CMK (cell line): ENCODE measurements at regions not wholly inside any gene's neighbourhood (a gene's known extent, or its start where the extent isn't known, plus 50 kb on each side); places are given as distances from the start of the nearest gene placed in this dataset.
"Not testable (repeated sequence)": the region's sequence is repeated elsewhere in the genome, so short reads cannot be mapped to it uniquely, and the experiment has no call there.

Experiments used
- DNase-seq: peaks from one replicate; pipeline ENCODE4 v3.0.0-alpha.2; 2010; ENCODE audit warnings: low read depth

DNA sequence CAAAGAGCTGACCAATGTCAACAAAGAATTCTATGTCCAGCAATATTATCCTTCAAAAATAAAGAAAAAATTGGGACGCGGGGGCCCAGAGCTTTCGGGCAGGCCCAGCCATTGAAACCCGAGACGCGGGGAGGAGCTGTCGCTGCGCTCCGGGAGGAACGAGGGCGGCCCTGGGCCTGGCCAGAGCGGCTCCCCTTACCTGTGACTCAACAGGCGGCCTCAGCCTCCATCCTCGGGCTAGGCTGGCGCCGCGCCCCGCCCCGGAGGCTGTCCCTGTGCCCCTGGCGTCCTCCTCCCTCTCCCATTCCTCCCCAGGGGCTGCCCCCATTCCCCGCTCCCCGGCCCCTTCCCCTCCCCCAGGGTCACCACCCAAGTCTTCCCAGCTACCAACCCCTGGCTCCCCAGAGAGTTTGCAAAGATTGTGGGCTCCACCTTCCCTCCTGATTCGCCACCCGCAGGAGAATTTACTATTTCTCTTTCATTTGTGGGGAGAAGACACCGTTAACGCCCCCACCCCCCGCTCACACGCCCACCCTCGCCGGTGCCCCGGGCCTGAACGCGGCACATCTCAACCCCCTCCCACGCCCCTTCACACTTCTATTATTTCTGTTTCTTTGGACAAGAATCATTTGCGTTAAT is 127.9 kb downstream of the ARRDC4 start:
- DNase-seq = not testable (repeated sequence)

DNA sequence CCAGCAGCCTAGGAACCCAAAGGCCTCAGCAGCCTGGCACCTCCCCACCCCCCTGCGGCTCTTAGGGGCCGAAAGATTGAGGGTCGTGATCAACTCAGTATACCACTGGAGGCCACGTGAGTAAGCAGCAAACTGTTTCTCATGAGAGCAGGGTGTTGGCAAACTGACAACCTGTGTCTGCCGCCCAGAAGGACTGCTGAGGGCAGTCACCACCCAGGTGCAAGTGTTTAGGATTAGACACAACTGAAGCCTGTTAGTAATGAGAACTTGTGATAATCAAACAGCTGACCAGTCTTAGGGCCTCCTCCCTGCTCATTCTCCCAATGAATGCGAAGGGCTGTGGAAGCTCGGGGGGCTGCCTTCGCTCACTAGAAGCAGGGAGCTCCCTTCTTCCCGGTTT is 128.8 kb downstream of the ARRDC4 start:
- DNase-seq = not testable (repeated sequence)

DNA sequence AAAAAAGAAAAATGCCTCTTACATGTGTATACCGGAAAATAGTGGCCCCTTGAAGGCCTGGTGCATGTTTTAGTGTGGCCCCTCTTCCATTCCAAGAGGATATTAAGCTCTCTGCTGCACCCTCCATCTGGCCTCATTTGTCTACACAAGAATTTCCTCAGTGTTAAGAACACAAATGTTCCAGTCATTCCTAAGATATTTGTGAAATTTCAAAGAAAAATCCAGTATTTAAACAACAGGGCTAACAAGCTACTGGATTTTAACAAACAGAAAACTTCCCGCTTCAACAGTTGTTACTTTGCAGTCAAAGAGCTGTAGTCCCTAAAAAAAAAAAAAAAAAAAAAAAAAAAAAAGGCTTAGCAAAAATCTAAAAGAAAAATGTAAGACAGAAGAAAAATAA is 137.5 kb downstream of the ARRDC4 start:
- DNase-seq = not testable (repeated sequence)

DNA sequence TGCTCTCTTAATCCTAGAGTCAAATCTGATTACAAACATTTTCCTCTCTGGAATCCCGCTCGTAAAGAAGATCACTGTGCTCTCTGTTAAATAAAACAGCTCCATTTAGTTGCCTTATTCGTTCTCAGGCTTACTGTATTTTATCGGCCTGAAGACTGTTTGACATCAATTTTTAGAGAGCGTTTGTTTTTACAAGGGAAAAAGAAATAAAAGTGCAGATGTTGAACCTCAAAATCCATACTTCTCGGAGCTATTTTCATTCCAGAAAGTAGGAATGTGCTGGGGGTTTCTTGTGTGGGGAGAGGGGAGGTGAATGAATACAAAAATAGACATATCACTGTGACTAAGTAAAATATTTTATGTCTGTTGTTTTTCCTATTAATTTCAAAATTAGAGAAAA is 140.1 kb downstream of the ARRDC4 start:
- not testable (repeated sequence) for DNase-seq

DNA sequence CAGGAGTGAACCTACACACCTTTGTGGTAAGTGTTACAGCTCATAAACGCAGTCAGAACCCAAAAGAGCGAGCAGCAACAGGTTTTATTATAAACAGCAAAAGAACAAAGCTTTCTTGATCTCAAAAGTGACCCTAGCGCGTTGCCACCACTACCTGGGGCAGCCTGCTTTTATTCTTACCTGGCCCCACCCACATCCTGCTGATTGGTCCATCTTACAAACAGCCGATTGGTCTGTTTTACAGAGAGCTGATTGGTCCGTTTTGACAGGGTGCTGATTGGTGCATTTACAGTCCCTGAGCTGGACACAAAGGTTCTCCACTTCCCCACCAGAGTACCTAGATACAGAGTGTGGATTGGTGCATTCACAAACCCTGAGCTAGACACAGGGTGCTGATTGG is 143.1 kb downstream of the ARRDC4 start:
- no peak for DNase-seq

DNA sequence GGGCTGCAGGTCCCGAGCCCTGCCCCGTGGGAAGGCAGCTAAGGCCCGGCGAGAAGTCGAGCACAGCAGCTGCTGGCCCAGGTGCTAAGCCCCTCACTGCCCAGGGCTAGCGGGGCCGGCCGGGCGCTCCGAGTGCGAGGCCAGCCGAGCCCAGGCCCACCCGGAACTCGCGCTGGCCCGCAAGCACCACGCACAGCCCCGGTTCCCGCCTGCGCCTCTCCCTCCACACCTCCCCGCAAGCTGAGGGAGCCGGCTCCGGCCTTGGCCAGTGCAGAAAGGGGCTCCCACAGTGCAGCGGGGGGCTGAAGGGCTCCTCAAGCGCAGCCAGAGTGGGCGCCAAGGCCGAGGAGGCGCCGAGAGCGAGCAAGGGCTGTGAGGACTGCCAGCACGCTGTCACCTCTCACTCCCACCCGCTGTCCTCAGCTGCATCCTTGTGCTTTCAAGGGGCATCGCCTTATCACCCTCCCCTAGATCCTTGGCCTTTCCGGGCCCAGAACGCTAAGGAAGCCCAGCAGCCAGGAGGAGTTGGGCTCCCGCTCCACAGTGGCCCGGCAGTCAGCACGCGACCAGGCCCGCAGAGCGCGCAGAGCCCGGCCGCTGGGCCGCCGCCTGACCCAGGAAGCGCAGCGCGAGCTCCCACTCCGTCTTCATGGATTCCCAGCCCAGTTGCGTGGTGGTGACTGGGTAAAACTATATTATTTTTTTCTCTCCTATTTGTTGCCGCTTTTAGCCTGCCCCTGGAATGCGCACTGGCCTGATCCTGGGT is 144.1 kb downstream of the ARRDC4 start:
- DNase-seq = not testable (repeated sequence)

DNA sequence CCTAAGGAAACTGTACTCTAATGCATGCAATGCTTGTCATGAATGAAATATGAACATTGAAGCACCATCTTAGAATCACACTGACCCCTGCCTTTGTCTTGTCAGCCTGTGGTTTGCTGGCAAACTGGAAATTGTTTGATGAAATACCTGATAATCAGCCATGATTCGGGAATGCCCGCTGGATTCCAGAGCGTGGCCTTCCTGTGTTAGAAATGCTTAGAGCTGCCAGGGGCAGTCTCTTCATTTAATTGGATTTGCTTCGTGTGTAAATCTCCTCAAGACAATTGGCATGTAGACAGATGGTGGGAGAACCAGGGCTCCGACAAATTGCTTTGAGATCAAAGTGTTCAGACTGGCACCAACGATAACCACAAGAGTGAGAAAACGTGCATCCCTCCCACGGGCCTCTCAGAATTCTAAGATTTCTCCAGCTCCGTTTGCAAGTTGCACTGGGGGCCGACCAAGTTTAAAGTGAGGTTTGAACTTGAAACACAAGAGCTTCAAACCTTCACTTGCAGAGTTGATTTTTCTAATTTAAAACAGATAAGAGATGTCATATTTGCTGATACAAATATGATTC is 146.2 kb downstream of the ARRDC4 start:
- DNase-seq = not testable (repeated sequence)

DNA sequence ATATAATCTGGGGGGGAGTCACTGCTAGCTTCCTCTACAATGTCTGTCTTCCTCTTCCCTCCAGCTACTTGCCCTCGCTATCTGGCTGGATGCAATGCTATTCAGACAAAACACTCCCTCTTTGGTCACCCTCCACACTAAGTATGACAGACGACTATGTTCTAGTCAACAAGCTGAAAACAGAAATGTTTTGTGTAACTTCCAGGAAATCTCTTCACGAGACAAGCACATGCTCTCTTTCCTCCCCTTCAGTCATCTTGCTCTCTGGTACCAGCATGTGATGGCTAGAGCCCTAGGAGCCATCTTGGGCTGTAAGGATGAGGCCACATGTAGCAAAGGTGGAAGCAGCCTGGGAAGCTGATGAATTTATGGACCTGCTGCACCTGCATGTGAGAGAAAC is 151.3 kb downstream of the ARRDC4 start:
- DNase-seq = no peak

DNA sequence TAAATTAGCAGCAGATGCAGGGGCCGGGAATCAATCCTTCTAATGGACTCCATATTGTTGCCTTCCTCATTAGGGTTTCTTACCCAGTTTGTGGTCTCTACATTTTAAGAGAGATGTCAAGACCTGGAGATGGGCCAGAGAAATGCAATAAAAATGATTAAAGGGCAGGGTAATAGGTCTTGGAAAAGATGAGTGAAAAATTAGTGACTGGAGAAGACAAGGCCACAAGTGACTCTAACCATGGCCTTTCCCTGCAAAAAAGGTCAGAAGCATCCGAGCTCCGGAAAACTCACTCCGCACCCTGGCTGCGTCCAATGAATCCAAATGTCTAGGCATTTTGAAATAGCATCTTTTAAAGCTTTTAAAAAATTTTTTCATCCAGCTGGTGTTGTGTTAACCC is 152.8 kb downstream of the ARRDC4 start:
- no peak for DNase-seq

DNA sequence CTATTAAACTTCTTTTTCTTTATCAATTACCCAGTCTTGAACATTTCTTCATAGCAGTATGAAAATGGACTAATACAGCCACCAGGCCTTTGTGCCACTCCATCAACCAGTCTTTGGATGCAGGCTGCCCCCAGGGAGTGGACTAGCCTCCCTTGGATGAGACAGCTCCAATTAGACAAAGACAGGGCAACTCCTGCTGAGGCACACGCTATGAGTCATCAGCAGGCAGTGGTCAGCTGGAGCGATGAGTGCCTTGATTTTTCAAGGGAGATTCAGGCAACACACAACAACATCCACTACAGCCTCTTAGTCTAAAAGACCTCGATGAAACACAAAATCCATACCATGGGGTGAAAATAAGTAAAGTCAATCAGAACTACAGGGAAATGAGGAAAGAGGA is 160.1 kb downstream of the ARRDC4 start:
- DNase-seq = no peak

DNA sequence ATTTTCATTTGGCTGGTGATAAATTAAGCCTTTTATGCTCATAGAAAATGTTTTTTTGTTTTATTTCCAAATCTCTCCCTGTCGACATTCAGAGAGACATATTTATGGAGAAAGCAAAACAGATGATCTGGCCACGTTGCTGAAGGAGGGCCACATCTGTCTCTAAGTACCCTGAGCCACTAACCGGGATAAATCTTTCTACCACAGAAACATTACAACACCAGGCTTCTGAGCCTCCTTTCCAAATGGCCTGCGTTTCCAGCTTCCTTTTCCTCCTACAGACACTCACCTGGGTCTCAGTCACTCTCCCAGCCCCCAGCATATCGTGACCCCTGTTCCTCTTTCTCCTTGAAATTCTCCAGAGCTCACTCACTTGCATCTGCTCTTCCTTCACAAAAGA is 161.0 kb downstream of the ARRDC4 start:
- no peak for DNase-seq

DNA sequence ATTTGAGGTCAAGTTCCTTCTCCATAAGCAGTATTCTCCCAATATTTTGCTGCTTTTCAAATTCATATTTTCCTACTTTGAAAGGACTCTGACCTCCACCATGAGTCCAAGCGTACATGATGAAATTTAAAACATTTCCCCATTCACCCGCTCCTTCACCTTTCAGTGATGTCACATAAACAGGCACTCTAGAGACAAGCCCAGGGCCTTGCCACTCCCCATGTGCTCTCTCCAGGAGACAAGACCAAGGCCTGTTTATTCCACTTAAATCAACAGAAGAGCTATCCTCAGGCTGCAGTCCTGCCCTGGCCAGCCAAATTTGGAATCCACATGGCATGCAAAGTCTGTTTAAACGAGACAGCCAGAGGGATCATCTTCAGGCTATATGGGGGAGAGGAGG is 161.5 kb downstream of the ARRDC4 start:
- DNase-seq = no peak

DNA sequence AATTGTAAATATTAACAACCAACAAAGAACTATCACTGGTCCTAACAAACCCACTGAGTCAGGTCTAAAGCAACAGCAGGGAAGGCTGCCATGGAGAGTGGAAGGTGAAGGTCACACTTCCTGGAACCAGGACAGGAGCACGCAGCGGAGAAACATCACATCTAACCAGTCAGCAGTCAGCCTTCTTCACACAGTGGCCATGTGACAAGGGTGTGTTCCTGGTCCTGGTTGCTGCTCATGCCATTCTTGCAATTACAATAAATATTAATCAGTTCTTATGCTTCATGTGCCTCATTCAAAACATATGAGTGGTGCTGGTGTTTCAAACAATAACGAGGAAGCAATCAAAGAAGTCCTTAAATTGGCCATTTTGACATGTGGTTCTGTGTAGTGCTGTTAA is 162.8 kb downstream of the ARRDC4 start:
- DNase-seq = no peak

DNA sequence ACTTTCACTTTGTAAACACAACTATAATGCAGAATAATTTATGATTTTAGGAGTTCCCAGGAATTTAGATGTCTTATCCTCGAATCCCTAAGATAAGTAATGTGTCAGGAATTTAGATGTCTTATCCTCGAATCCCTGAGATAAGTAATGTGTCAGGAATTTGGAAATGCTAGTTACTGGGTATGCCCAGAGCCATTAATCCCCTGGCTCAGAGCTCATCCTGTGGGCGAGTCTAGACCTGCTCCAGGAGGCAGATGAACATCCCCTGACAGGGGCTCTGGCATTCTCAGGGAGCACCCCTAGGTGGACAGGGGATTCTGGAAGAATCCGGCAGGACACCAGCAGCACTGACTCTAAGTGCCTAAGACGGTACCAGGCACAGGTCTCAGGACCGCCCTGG is 163.3 kb downstream of the ARRDC4 start:
- DNase-seq = no peak

DNA sequence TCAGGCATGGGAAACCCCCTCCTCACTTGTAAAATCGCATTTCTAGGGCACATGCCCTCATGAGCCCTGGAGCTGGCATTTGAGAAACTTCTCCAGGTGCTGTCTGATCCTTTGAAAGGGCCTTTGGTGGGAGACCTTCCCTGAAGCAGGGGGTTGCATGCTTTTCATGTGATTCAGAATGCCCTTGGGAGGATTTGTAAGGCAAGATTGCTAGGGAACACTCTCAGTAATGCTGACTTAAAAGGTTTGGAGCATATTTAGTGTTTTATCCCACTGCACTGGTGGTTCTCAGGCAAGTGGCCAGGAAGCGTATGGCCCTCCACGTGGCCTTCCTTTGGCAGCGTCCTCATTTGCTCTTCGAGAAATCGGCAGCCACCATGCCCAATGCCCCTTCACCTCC is 164.1 kb downstream of the ARRDC4 start:
- no peak for DNase-seq

DNA sequence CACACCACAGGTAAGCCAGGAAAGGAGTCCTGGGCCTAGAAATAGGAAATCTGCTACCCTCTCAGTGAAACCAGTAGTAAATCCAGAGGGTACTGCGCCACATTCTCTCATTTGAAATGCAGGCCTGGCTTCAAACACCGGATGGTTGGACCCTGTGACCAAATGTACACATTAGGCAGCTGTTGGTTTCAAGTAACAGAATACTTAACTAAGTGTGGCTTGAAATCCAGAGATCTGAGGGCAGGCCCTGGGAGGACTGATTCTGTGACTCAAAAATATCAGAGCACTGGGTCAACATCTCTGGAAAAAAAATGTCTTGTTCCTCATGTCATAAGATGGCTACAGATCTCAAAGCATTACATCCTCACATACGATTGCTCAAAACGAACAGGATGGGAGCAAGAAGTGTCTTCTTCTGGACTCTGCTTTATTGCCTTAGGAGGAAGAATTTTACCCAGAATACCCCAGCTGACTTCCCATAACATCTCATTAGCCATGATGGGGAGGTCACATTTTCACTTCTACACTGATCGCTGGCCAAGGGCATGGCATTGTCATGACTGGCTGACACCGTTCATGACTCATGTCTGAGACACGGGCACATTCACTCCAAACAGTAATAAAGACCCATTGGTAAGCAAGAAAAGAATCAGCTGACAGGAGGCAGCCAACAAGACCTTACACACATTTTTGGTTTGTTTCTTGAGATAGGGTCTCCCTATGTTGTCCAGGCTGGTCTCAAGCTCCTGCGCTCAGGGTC is 166.0 kb downstream of the ARRDC4 start:
- no peak for DNase-seq

DNA sequence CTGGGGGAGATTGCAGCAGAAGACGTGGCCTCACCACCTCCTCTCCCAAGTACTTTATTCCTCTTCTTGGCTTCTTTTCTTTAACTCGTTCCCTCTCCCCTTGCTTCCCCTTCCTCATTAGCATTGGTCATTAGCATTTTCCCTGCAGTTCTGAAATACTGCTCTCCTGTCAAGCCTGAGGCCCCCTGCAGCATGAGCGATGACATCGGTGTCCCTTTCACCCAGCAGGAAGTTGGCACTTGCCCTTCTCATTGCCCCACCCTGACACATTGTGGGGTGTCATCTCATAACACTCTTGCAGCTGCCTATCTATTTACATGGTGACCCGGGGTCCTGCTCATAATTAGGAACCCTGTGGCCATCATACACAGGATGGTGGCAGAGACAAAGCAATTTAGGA is 167.1 kb downstream of the ARRDC4 start:
- DNase-seq = no peak

DNA sequence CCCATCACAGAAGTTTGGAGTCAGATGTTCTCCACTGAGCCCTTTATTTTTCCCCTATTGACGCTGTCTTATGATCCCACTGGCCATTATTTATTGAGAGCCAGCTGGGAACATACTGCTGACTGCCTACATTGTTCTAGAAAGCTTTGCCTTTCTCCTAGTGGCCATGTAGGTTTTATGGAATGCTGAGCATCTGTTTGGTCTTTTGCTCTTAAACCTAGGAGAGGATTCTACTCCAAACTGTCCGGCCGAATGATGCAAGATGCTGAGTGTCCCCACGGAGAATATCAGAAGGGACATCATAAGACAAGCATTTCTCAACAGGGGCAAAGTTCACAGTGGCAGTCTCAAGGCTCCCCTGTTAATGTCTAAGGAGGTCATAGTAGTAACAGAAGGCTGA is 171.4 kb downstream of the ARRDC4 start:
- DNase-seq = no peak

DNA sequence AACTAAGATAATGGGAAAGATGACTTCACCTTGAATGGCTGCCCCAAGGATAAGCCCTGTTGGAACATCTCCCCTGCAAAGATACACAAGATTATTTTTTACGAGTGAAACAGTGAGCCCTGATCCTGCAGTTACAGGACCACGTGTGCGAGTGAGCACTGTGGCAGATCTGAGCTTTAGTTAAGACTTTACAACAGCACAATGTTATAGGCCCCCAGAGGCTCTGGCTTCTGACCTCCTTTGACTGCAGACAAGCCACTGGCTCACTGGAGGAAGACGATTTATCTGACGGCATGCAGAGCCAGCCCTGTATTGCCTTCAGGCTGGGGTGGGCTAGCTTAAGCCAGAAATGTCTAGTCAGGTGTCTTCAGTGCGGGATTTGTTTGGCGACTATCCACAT is 174.4 kb downstream of the ARRDC4 start:
- DNase-seq = no peak

DNA sequence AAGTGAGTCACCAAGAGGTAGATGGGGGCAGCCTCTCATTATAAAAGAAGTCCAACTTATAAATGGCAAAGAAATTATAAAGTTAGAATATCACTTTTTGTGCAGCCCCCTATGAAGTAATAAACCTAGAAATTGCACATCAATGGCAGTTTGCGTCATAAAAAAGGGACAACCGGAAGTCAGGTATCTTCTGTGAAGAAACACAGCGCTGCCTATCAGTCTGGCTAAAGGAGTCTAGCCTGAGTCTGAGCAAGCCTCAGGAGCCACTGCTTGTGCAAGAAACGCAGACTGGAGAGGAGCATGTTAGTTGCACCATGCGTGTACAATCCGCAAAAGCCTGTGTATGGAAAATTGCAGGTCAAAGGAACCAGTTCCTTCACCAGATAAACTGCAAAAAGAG is 178.4 kb downstream of the ARRDC4 start:
- DNase-seq = no peak

DNA sequence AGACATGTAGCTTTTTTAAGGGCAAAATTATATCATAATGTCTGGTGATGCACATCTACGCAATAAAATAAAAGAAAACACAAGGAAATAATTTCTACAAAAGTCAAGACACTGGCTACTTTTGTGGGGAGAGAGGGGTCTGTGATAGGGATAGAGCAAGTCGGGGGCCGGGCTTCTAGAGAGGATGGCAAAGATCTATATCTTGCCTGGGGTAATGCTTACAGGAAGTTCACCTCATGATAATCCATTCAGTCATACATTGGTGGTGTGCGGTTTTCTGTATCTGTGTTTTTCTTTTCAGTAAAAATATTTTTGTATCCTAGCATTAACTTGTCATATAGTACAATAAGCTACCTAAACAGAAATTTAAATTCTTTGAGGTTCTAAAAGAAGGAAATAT is 178.8 kb downstream of the ARRDC4 start:
- no peak for DNase-seq

DNA sequence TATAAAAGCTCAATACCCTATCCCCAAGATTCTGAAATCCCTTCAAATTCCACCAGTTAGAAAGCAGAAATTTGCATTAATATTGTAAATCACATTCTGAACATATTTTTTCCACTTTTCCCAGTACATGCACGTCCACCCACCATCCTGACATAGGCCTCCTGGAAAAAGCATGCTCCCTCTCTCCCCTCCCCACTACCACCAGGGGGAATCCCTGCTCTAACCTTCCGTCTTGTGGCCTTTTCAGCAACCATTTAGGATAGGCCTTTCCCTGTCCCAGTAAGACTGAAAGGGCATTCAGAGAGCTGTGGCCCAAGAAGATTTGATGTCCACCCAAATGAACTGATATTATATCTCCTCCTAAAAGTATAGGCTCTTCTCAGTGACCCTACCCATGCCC is 182.1 kb downstream of the ARRDC4 start:
- DNase-seq = no peak

DNA sequence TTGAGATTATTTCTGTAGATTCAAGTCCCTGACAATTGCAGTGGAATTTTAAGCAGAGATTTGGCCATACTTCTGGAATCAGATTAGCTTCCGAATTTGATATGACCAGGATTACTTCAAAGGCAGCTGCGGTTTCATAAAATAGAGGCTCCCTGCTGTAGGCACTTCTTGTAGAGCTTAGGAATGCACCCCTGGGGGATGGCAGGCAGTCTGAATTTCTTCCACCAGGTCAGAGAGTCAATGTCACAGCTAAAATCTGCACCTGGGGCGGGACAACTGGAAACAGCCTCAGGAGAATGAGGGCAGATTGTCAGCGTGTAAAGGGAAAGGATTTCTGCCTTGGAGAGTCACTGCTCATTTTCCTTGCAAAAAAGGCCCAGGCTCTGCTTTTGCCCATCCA is 182.6 kb downstream of the ARRDC4 start:
- DNase-seq = no peak
